ENCODE measurements at regions not wholly inside any gene's neighbourhood (a gene's known extent, or its start where the extent isn't known, plus 50 kb on each side); places are given as distances from the start of the nearest gene placed in this dataset.

DNA sequence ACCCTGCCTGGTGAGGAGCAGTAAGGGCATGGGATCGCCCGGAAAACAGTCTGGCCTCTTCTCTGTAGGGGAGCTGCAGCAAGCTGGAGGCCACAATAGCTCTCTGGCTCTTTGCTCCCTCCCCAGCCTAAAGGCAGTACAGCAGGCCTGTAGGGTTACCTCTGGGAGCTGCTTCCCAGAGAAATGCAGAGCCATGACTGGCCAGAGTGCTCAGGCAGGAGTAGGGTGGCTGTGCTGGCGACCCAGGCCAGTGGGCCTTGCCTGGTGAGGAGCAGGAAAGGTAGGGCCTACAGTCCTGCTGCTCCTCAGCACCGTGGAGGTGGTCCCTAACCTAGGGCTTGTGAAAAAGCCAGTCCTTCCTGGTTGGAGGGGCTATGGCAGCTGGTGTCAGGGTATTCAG, 129.9 kb upstream of the CHD6 start:
- TF ChIP-seq EZH2 (optimal IDR thresholded peaks at IDR 0.05; ENCODE audit: low read depth, low read length): no peak
- no peak for TF ChIP-seq CTCF (IDR thresholded peaks at IDR 0.05; ENCODE audit: low read length)
